22Rv1 (cell line): ENCODE measurements at regions not wholly inside any gene's neighbourhood (a gene's known extent, or its start where the extent isn't known, plus 50 kb on each side); places are given as distances from the start of the nearest gene placed in this dataset.

Experiments
- ZFX ChIP-seq: fragments of 450-650 bp; IDR thresholded peaks from 2 replicates; pipeline ENCODE4 v1.6.1; 2017; ENCODE audit warnings: antibody characterized with exemption, borderline replicate concordance
- TF ChIP-seq, protein P1 (sequence below): fragments of 450-650 bp; IDR thresholded peaks from 2 replicates; pipeline ENCODE4 v1.5.1; 2017; ENCODE audit warnings: mild to moderate bottlenecking

DNA sequence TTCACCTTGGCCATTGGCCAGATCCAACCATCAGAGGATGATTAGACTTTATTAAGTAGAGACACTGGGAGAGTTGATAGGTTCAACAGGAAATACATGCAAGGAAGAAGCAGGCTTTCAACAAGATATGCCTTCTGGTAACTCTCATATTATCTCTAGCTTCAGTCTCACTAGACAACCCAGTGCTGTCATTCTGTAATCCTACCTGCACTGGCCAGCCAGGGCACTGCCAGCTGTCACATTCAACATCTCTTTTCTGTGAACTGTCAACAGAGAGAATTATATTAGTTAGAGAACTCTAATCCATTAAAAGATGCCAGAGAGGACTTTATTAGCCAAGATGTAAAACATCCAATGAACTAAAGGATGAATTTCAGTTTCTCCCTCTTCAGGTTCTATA lies 337.9 kb upstream of the JAG1 start:
- TF ChIP-seq, protein P1, sequence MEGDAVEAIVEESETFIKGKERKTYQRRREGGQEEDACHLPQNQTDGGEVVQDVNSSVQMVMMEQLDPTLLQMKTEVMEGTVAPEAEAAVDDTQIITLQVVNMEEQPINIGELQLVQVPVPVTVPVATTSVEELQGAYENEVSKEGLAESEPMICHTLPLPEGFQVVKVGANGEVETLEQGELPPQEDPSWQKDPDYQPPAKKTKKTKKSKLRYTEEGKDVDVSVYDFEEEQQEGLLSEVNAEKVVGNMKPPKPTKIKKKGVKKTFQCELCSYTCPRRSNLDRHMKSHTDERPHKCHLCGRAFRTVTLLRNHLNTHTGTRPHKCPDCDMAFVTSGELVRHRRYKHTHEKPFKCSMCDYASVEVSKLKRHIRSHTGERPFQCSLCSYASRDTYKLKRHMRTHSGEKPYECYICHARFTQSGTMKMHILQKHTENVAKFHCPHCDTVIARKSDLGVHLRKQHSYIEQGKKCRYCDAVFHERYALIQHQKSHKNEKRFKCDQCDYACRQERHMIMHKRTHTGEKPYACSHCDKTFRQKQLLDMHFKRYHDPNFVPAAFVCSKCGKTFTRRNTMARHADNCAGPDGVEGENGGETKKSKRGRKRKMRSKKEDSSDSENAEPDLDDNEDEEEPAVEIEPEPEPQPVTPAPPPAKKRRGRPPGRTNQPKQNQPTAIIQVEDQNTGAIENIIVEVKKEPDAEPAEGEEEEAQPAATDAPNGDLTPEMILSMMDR, result no peak
- no peak for TF ChIP-seq ZFX
